NOMO-1 treated with DMSO at 0.1 percent for 48 hours (cell line): ENCODE measurements at regions not wholly inside any gene's neighbourhood (a gene's known extent, or its start where the extent isn't known, plus 50 kb on each side); places are given as distances from the start of the nearest gene placed in this dataset.
"Not testable (repeated sequence)": the region's sequence is repeated elsewhere in the genome, so short reads cannot be mapped to it uniquely, and the experiment has no call there.

Source experiments
- DNase-seq: peaks from one replicate; lab custom pipeline; 2025; ENCODE audit not compliant: unreplicated experiment; lab: John Stamatoyannopoulos, UW

DNA sequence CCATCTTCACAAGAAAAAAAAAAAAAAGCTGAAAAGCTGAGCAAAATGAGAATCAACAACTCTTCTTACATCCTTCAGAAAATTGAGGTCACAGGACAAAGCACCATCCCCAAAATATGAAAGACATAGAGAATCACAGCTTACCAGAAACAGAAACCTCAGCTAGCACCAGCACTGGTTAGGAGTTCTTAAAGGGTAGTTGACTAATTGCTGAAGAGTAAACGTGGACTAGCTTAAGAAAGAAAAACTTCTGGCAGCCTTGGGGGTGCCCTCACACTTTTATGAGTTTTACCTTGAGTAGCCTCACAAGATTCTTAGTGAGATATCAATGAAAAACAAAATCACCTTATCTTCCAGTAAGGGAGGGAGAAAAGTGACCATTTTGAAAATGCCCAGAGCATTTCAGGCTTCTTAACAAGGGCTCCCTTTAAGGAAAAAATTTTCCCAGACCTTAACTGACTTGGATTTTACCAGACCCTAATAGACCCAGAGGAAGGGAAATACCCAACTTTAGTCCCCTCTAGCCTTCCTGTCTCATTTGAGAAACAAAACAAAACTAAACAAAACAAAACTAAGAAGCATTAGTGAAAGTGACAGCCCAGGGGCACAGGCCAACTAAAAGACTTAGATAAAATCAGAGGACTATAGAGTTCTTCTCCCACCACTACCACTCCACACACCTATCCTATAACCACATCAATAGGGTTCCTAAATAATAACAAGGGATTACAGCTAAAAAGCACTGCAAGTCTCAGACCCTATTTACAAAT lies 888.6 kb downstream of the DIAPH3 start:
- DNase-seq, result no peak

- DNase-seq, result no peak
These were observed 887.3 kb downstream of the DIAPH3 start for GRCh38 chr13:59276436-59276835.

DNA sequence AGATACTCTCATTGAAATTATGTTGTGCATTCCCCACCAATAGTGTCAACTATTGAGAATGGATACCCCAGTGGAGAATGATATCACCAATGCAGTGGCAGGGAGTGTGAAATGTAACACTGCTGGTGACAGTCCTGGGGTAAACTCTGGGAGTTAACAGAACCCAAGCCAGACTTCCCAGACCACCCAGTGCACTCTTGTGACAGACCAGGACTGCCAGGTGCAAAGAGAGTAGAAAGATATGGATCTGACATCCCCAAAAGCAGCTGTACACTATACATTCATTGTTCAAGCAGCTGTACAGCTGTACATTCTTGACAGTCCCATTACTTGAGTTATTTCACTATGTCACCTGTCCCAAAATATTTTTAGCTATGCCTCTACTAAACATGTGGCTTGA lies 886.6 kb downstream of the DIAPH3 start:
- DNase-seq, result no peak

GRCh38 chr13:59279028-59279427 lies 884.7 kb downstream of the DIAPH3 start:
- DNase-seq, result no peak

GRCh38 chr13:59279576-59279975 lies 884.2 kb downstream of the DIAPH3 start:
- no peak for DNase-seq

DNA sequence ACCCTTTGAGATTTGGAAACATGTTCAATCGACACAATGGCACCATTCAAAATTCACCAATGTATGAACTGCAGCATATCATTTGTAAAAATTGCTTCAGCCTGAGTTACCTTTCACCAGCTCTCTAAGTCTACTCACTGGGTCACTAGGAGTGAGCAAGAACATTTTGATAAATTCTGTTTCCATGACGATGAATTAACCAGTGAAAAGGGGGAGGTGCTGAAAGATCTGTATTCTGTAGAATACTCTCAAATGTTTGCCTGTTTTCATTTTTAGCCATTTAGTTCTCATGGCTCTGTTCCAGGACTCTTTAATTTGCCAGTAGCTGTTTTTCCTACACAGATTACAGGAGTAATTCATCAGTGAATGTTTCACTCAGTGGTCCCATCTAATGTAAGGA lies 883.4 kb downstream of the DIAPH3 start:
- no peak for DNase-seq

DNA sequence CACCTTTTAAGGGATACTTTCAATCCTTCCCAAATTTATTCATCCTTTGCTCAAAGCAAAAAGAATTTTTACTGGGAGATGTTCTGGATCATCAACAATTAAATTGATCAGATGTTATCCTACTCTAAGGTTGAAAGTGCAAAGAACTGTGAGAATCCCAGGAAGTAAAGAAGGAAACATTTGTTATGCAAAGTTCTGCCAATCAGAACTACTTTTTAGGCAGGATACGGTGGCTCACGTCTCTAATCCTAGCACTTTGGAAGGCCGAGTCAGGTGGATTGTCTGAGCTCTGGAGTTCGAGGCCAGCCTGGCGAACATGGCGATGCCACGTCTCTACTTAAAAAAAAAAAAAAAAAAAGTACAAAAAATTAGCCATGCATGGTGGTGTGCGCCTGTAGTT lies 882.3 kb downstream of the DIAPH3 start:
- DNase-seq, result no peak

DNA sequence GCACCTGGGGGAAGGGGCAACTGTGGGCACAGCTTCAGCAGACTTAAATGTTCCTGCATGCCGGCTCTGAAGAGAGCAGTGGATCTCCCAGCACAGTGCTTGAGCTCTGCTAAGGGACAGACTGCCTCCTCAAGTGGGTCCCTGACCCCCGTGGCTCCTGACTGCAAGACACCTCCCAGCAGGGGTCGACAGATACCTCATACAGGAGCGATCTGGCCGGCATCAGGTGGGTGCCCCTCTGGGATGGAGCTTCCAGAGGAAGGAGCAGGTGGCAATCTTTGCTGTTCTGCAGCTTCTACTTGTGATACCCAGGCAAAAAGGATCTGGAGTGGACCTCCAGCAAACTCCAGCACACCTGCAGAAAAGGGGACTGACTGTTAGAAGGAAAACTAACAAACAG lies 871.5 kb downstream of the DIAPH3 start:
- not testable (repeated sequence) for DNase-seq

- DNase-seq, result peak; percentile 32
These were observed 864.1 kb downstream of the DIAPH3 start for GRCh38 chr13:59299584-59299983.

DNA sequence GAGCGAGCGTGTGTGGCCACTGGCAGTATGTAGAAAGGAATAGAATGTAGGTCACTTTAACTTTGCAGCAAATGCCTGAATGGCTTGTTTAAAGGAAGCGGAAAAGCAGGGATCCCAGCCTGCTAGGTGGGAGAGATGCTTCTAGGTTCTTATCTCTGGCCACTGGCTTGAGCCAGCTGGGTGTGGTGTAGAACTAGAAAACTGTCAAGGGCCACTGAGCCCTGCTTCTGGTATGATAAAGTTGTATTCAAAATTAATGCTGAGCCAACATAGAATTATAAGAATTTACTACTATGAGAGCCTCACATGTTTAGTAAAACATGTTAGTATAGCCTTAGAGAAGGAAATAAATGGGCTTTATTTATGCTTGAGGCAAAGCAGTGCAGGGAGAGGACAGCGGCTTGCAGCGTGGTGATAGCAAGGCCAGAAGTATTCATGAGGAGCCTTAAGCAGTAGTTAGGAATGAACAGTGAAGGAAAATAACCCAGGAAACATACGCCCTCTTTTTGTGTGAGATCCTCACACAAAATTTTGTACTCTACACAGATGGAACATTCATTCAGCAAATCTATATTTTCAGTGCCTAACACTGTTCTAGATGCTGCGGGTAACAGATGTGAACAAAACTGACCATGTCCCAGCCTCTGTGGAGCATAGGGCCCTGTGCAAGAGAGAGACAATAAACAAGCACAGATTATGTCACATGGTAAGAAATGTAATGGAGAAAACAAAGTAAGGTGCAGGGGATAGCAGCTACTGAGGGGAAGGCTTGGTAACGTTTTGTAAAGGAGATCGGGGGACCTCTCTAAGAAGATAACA lies 863.2 kb downstream of the DIAPH3 start:
- DNase-seq, result no peak

- DNase-seq, result no peak
These were observed 862.6 kb downstream of the DIAPH3 start for GRCh38 chr13:59301174-59301567.

DNA sequence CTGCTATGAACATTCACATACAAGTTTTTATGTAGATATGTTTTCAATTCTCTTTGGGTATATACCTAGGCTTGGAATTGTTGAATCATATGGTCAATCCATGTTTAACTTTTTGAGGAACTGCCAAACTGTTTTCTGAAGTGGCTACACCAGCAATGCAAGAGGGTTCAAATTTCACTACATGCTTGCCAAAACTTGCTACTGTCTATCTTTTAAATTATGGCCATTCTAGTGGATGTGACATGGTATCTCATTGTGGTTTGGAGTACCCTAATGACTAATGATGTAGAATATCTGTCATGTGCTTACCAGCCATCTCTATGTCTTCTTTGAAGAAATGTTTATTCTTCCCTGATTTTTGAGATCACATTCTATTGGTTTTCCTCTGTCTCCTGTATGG lies 860.3 kb downstream of the DIAPH3 start:
- DNase-seq, result no peak

DNA sequence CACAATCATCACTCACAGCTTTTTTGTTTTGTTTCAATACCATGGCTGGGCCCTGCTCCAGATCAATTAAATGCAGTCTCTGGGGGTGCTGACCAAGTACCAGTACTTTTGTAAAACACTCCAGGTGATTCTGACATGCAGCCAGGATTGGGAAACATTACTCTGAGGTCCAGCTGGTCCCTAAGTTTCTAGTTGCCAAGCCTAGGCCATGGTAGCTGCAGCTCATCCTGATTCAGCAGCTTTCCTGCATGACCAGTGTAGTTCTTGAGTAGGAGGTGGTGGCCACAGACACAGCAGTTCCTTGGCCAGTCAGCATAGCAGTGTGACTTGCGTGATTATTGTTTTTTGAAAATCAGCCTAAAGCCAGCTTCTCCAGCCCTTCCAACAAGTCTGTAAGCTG lies 859.1 kb downstream of the DIAPH3 start:
- no peak for DNase-seq

GRCh38 chr13:59305896-59306295 lies 857.8 kb downstream of the DIAPH3 start:
- DNase-seq, result no peak

GRCh38 chr13:59312776-59313175 lies 851.0 kb downstream of the DIAPH3 start:
- no peak for DNase-seq

- peak; percentile 67 for DNase-seq
These were observed 845.3 kb downstream of the DIAPH3 start for GRCh38 chr13:59318320-59318930.

DNA sequence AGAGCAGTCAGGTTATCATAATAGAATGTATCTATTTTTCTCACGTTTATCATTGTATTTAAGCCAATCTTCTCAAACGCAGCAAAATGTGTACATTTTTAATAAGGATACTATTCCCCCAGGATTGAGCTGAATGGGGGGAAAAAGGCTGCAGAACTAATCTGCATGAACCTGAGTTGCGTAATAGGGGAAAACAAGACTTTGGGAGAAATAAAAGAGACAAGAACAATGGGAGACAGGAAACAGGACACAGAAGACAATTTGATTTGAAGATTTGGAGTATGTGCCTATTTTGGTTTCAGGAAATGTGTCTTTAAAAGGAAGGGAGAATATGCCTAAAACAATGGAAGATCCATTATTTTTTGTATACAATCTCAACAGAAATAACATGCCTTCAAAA lies 844.5 kb downstream of the DIAPH3 start:
- DNase-seq, result no peak

DNA sequence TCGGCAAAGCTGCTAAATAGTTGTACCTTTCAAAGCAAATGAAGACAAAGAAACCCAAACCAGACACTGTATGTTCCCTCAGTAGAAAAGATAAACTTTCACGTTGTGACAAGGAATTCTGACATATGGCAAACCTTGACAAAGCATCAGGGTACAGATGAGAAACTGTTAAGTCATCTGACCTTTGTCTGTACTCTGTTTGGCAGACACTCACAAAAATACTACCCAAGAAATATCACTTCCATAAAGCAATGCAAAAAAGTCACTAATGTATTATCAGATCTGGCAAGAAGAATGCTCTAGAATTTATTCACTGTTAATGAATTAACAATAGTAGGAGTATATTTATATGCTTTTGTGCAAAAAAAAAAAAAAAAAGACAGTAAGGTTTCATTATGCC lies 843.7 kb downstream of the DIAPH3 start:
- DNase-seq, result no peak

- not testable (repeated sequence) for DNase-seq
These were observed 839.3 kb downstream of the DIAPH3 start for GRCh38 chr13:59324401-59324800.

DNA sequence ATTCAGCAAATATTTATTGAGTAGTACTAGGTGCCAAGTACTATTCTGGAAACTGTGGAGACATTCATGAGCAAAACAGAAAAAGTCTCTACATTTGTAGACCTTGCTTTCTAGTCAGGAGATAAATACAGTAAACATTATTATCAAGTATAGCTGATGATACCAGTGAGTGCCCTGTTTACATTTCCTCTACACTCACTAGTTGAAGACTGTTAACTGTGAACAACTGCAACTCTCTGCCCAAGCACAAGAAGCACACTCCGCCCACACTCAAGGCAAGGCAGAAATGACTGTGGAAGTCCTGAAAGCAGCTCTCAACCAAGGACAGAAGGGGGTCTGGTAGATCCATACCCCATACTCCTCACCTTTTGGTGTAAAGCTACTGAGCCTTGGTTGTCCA lies 837.0 kb downstream of the DIAPH3 start:
- no peak for DNase-seq

DNA sequence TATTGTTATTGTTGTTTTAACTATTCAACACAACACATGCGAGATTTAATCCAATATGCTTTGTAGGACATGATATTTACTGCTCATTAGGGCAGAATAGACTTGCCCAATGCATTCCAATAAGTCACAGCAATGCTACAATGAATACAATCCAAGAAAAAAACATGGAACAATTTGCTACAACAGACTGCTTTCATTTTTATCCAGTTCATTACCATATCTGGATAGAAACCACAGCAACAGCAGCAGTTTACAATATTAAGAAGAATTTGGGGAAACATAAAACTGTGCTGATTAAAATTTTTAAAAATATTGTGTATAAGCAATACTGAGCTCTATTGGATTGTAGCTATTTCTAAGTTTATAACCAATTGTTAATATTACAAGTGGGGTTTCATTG lies 833.0 kb downstream of the DIAPH3 start:
- no peak for DNase-seq

DNA sequence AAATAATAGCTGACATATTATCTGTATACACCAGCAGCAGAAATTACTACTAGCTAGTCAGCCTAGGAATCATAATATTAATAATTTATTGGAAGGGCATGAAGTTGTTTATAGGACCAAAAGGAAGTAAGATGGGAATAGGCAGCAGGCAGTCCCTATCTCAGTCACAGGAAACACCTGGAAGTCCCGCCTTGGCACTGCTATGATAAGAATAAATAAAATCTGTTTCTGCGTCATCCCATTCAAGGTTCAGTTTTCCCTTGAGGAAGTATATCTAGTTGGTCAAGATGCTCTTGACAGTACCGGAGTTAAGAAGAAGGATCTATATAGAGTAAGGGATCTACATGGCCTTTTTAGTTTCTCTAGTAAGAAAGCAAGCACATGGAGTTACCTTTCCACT lies 830.8 kb downstream of the DIAPH3 start:
- DNase-seq, result no peak
